CD4-positive, alpha-beta T cell treated with Interleukin-15 for 4 hours (primary cell): ENCODE measurements at regions not wholly inside any gene's neighbourhood (a gene's known extent, or its start where the extent isn't known, plus 50 kb on each side); places are given as distances from the start of the nearest gene placed in this dataset.

Source experiments
- DNase-seq: peaks from one replicate; pipeline ENCODE4 v3.0.0-alpha.2; 2020; ENCODE audit warnings: low spot score

DNA sequence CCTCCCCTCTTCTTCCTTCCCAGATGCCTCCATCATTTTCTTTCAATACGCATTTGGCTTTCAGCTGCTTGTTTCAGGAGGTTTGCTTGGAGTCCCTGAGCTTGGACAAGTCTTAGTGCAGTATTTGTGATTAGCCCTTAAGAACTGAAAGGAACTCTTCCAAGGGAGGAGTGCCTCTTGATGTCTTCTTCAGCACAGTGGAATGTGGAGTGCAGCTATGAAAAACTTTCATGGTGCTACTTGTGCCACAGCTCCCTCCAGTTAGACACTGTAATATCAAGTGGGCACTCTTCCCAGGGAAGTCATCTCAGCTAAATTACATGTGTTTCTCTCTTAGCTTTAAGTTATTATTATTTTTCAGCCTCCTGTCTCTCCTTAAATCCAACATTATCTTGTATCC lies 173.1 kb downstream of the NECTIN3 start:
- DNase-seq = no peak

DNA sequence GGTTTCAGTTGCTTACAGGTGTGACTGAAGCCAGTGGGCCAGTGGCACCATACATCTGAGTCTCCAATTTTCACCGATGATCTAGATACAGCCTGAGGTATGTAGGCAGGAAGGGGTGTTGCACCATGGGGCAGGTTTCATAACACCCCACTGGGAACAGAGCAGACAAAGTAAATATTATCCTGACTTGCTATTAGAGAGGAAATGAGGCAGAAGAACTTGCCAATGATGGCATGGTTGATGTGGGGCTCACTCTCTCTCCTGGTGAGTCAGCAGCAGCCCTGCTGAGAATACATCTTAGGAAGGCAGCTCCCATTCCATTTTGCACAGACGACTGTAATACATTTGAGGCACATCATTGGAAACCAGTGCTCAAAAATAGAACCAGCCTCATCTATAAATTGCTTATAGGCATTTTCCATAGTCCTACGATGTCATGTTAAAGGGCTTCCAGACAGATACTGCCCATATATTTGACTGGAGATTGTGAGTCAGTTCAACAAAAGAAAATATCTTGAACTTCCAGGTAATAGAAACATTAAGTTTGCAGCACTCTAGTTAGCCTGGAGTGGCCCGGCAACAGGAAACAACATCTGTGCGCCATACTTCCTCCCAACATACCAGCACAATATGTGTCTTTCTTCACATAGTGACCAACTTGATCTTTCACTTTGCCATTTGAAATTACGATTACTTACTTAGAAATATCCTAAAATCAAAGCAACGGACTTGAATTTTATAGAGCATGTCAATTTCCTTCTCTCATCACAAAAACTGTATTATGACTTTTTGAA lies 175.5 kb downstream of the NECTIN3 start:
- no peak for DNase-seq

DNA sequence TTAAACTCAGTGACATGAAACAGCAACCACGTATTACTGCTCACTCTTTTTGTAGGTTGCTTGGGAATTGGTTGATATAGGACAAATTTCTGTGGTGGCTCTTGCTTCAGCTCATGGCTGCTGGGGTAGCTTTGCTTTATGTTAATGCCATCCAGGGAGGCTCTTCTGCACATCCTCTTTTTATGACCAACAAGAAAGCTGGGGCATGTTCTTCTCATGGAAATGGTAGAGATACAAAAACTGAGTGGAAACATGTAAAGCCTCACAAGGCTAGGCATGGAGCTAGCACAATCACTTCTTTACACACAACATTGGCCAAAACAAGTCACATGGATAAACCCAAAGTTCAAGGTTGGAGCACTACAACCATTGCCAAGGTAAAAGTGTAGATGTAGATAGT lies 176.8 kb downstream of the NECTIN3 start:
- DNase-seq = no peak

DNA sequence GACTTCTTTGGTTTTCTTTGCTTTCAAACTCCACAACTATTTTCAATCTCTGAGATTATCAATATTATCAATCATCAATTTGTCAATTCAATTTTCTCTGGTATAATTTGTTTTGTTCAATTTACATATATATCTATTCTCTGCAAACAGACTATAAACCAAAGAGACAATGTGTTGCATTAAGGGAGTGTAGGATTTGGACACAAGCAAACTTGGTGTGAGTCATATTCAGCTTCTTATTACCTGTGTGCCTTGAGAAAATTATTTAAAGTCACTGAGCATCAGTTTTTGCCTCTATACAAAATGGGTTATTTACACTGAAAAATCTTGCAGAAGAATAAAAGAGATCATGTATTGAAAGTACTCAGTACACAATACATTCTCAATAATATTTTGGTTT lies 177.8 kb downstream of the NECTIN3 start:
- no peak for DNase-seq

DNA sequence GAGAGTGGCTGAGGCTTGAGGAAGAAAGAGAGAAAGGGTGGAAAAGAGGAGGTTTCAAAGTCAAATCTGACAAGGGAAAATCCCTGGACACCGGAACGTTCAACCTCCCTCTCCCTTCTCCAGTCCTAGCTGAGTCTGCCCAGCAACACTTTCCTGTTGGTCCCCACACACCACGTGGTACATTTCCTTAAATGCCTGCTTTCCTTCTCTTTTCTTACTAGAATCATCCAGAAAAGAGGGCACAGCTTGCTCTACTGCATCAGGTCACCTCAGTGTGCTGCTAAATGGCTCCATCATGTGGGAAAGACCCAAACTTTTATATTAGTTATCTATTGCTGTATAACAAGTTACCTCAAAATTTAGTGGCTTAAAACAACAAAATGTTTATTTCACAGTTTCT lies 181.2 kb downstream of the NECTIN3 start:
- DNase-seq = no peak

DNA sequence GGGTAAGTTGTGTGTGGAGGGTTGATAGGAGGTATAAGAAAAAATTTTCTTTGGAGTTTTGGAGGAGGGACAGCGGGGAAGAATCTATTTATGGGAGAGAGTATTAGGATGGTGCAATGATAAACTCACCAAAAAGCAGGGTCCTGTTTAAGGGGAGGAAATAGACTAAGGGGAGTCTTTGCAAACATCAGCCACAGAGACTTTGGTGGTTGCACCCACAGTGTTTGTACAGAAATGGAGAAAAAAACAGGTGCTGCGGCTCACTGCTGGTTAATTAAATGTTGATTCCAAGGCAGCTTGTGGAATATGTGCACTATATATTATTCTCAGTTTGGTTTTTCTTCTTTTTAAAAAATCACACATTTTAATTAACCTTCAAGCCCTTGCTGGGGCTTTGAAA lies 182.1 kb downstream of the NECTIN3 start:
- DNase-seq = no peak

DNA sequence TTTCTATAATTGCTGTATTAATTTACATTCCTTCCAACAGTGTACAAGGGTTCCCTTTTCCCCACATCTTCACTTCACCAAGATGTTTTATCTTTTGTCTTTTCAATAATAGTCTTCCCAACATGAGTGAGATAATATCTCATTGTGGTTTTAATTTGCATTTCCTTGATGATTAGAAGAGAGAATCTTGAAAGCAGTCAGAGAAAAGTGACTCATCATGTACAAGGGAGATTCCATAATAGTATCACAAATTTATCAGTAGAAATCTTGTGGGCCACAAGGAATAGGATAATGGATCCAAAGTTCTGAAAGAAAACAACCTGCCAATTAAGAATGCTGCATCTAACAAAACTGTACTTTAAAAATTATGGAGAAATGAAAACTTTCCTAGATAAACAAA lies 189.3 kb downstream of the NECTIN3 start:
- peak; percentile 4 for DNase-seq

DNA sequence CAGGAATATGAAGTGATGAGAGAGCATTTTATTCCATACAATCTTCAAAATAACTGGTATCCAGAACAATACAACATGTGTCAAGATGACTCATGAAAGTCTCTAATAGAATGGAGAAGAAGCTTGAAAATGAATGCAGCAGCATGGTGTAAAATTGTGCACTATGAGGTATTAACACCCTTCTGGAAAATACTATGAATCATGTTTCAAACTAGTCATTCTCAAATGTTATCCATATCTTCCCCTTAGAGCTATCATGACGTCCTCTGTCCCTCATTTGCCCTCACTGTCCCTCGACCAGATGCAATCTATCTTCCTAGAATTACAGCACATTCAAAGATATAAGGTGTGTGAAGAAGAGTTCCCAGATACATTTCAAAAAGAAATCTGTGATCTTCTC lies 198.2 kb downstream of the NECTIN3 start:
- no peak for DNase-seq

DNA sequence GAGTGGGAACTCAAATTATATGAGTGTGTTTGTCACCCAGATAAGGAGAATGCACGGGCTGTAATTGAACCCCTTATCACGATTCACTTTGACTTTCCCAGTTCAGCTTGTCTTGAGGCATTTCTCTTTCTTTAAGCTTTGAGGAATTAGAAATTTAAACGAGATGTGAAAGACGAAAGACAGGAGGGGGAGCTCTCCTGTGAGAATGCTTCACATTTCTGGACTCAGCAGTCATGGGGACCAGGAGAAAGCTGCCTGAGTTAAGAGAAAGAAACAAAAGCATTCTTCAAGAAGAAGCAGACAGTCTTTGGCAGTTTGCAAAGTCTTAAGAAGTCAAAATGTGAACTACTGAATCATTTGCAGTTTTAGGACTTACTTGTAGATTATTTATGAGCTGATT lies 205.6 kb downstream of the NECTIN3 start:
- DNase-seq = no peak

DNA sequence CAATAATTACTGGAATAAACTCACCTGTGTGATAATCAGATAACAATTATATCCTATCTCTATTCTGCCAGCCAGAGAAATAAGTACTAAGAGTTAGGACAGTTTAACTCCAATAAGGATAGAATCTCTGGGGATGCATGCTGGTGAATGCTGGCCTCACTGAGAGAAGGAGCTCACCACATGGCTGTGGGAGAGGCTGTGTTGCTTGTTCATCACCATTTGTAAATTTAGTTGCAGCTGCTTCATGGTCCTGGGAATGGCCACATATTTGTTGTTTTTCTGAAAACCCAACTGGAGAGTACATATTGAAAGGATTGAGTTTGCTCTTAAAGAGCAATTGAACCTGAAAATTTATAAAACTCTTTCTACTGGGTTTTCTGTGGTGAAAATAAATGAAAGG lies 207.3 kb downstream of the NECTIN3 start:
- DNase-seq = no peak

DNA sequence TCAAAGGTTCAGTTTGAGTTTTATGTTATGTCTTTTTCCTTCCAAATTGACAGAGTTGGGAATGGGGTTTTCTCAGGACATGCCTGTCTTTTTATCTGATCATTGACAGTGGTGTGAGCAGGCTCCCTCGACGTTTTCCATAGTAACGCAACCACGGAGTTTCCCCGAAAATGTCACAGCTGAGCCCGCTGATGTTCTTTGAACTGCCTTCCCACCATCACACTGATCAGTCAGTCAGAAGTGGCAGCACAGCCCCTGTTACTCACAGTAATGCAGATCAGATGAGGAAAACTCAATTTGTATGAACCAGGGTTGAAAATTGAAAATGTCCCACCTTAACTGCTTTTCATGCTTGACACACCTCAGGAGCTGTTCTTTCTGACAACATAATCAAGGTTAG lies 210.4 kb downstream of the NECTIN3 start:
- no peak for DNase-seq

DNA sequence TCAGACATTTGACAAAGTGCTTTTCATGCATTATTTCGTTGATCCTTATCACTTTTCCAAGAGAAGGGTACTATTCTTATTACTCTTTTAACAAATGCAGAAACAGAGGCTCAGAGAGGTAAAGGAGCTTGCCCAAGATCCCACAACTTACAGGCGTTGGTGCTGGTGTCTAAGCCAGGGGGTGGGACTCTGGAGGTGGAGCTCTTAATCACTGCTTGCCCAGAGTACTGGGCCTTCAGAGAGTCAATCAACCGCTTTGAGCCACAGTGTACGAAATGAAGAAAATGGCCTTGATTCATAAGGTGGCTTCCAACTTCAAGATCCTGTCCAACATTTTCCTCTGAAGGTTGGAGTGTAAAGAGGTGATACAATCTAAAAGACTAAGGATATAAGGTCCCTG lies 211.5 kb downstream of the NECTIN3 start:
- DNase-seq = no peak

DNA sequence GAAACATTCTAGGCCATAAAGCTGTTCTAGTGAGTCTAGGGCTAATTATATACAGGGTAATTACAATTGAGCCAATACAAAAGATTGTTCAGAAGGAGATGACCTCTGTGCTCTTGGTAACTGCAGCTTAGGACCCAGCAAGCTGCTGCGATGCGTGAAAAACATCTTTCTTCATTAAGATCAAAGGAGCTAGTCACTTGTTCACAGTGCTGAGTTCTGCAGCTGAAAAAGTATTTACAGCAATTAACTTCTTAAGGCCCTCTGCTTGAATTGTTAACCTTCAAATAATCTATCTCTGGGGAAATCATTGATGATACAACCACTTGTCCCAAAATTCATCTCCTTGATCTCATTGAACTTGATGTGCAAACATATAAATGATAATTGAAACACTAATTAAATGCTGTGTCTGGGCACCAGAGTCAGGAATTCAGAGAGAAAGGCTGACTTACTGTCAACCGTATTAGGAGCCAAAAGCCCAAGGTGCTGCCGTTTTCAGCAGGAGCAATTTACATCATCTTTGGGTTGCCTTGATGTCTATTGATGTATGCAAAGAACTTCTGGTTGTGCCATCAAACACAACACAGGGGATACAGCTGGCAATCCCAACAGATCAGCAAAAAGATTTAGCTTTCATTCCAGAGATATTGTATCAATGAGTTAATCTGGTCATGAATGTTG lies 213.0 kb downstream of the NECTIN3 start:
- DNase-seq = no peak

DNA sequence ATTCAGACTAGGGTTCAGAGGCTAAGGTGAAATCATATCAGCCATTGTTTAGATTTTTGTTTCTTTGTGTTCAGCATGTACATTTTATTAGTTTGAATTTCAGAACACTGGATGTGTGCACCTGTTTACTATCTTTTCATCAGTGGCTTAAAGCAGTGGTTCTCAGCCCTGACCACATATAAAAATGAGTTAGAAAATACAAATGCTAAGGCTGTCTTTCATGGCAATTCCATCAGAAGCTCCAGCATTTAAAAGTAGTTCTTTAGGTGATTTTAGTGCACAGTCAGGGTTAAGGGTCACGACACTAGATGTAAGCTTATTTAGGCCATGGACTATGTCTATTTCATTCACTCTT lies 213.5 kb downstream of the NECTIN3 start:
- no peak for DNase-seq

DNA sequence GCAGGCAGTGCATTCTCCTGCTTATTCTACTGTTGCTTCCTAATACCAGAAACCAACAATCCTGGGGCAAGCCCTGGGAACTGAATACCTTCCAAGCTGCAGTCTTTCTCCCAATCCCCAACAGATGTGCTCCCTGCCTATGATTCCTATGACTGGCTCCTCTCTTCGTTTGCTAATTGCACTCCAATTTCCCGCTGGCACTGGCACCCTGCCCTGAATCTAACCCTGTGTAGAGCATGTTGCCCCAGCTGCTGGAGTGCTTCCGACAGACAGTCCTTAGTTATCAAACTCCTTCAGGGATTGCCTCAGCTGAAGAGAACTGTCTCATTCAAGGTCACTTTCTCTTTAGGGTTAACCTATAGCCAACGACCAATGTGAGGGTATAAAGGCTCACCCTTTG lies 214.1 kb downstream of the NECTIN3 start:
- no peak for DNase-seq

DNA sequence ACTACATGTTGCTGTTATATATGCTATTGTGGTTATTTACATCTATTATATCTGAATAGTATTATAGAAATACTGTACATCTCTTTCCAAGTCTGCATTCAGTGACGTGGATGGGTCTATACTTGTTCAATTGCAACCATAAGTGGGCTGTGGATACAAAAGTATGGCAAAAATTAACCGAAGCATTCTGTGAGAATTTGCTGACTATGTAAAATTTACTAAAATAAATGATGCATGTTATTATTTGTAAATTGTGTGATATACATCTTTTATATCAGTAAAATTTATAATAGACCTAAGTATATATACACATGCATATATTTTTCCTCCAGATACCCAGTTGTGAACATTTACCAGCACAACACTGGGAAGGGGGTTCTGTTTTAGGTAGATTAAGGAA lies 215.1 kb downstream of the NECTIN3 start:
- DNase-seq = no peak

DNA sequence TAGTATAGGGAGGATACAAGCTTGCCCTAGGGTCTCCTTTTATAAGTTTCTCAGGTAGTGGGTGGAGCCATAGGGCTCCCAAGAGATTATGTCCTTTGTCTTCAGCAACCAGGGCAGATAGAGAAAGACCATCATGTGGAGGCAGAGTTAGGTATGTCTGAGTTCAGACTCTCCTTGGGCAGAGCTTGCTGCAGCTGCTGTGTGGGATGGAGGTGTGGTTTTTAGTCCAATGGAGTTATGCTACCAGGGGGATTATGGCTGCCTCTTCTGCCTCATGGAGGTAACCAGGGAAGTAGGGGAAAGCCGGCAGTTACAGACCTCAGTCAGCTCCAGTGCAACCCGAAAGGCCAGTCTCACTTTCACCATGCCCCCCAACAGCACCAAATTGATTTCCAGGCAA lies 220.5 kb downstream of the NECTIN3 start:
- DNase-seq = no peak

DNA sequence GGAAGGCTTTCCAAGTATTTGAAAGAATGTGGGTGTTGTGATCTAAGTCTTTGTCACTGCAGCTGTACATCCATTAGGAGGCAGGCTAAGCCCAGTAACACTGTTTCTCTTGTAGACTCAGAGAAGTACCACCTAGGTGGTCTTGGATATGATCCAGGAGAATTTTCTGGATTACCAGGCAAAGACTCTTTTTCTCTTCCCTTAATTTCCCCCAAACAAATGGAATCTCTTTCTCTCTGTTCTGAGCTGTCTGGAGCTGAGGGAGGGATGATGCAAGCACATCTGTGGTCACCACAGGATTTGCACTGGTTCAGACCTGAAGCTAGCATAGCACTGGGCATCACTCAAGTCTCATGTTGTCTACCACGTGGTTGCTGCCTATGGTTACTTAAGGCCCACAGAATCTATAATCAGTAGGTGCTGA lies 227.6 kb downstream of the NECTIN3 start:
- DNase-seq = no peak

DNA sequence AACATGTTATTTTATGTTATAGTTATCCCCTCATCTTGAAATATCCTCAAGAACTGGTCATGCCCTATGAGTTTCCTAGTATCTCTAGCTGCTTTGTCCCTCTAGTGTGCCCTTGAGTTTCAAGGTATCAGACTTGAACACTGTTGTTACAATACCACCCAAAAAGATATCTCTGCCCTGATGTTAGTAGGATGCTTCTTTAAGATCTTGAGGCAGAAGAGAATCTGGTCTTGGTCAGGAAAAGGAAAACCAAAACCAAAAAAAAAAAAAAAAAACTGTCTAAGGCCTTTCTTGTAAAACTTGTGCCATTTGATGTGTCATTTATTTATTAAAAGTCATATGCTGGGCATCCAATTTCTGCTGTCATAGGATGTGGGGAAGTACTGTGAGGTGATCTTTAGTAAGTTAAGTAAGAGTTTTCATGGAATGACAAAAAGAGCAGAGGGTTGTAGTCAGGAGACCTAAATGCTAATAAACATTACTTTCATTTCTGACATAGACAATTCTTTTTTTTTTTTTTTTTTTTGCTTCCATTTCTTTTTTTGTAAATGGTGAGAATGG lies 229.7 kb downstream of the NECTIN3 start:
- no peak for DNase-seq

DNA sequence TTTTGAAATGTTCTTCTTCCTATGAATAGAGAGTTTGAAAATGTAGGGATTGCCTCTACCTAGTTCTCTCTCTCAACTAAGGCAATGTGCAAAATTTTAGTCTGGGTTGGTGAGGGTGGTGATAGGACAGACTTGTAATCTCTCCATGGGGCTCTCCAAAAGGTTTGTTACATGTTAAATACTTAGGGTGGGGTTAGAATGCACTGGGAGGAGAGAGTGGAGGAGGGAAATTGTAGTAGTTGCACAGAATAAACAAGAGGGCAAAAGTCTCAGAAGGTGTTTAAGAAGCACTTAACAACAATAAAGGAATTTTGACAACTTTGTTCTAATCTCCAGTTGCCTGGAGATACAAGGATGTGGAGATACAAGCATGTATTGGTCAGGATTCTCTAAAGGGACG lies 230.4 kb downstream of the NECTIN3 start:
- DNase-seq = no peak

DNA sequence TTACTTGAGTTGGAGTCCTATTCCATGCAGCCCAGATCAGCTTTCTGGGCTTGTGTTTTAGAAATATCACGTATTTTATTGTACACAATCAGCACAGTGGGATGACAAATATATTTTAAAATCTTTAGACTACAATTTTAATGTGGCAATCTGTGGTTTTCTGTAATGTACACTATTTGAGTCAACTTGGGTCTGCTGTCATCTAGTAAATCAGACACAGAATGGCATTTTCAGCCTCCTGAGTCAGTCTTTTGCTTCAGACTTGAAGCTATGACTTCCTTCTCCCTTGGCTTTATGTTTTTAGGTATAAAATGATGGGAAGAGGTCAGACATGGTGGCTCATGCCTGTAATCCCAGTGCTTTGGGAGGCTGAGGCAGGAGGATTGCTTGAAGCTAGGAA lies 232.1 kb downstream of the NECTIN3 start:
- DNase-seq = no peak

DNA sequence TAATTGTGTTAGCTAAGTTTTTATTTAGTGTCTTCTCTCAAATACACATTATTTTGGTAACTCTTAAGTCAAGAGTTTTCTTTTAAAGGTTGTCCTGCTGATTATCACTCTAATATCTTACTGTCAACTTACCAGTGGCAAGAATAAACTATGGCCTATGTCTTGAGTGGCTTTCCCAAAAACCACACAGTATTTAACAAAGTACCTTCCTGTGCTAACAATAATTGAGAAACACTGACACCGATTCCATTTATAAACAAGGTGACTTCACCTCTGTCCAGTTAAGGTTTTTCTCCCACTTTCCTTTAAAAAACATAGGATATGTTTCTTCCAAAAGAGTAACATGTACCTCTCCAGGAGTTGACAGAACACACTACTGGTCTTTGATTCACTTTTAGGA lies 234.3 kb upstream of the CD96 start:
- DNase-seq = no peak

DNA sequence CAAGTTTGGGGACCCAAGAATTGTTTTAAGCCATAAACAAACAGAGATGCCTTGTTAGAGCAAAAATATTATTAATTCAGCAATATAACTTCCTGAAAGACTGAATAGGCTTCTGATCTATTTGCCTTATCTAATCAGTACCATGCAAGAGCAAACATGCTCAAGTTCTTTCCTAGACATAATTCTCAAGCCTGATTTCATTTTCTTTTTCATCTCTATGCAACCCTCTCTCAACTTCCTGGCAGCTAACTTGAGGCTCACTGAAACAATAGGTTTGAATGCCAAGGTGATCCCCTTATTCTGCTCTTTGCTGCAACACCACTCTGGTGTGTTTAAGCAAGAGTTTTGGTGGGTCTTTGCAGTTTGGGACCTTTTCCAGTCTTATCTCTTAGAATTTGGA lies 230.9 kb upstream of the CD96 start:
- DNase-seq = no peak
